Choroid plexus epithelial cell (primary cell): ENCODE measurements at regions not wholly inside any gene's neighbourhood (a gene's known extent, or its start where the extent isn't known, plus 50 kb on each side); places are given as distances from the start of the nearest gene placed in this dataset.
"Not testable (repeated sequence)": the region's sequence is repeated elsewhere in the genome, so short reads cannot be mapped to it uniquely, and the experiment has no call there.

Experiments
- DNase-seq: peaks from one replicate; pipeline ENCODE4 v3.0.0-alpha.2; 2010; ENCODE audit warnings: low read depth
- H3K4me3 ChIP-seq: 2 replicates; pipeline ENCODE4 v1.5.1; 2011; ENCODE audit warnings: low read depth, mild to moderate bottlenecking, control low read depth, low read length, moderate library complexity
- TF ChIP-seq, protein P1 (sequence below): conservative IDR thresholded peaks from 2 replicates; pipeline ENCODE4 v1.5.1; 2011; ENCODE audit warnings: low read depth, mild to moderate bottlenecking, control low read depth, inconsistent platforms, low read length, moderate library complexity

DNA sequence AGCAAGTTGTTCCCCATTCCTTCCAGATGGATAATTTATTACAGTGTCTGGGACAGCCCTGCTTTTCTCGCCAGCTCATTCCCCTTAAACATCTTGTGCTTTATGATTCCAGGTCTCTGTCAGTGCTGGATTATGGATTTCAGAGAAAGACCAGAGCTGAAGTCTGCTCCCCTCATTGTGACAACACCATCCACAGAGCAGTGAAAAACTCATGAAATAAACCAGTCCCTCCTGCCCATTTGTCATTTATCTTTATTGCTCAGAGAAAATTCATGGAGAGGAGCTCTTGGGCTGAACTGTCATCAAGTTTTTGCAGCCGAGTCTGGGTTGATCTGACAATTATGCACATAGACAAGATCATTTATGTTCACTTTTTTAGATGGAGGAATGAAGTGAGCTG lies 92.7 kb upstream of the GPR12 start:
- DNase-seq: no peak
- H3K4me3 ChIP-seq: no peak overlapping the region
- TF ChIP-seq, protein P1, sequence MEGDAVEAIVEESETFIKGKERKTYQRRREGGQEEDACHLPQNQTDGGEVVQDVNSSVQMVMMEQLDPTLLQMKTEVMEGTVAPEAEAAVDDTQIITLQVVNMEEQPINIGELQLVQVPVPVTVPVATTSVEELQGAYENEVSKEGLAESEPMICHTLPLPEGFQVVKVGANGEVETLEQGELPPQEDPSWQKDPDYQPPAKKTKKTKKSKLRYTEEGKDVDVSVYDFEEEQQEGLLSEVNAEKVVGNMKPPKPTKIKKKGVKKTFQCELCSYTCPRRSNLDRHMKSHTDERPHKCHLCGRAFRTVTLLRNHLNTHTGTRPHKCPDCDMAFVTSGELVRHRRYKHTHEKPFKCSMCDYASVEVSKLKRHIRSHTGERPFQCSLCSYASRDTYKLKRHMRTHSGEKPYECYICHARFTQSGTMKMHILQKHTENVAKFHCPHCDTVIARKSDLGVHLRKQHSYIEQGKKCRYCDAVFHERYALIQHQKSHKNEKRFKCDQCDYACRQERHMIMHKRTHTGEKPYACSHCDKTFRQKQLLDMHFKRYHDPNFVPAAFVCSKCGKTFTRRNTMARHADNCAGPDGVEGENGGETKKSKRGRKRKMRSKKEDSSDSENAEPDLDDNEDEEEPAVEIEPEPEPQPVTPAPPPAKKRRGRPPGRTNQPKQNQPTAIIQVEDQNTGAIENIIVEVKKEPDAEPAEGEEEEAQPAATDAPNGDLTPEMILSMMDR: no peak

DNA sequence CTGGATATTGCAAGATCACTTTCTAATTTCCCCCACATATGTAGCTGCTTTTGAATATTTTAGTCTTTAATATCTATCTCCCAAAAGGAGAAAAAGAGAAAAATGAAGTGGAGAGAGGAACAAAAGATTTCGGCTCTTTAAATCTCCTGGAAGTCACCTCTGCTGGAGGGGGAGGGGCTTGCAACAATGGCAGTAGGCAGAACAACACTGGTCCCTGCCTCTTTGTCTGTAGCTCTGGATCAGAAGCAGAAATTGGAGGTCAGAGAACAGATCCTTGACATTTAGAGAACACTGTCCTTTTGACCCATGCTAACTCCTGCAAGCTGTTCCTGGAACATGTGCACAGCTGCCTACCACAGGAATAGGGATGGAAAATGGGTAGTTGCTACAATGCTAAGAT lies 86.7 kb upstream of the GPR12 start:
- no peak for DNase-seq
- TF ChIP-seq, protein P1: no peak
- H3K4me3 ChIP-seq: no peak overlapping the region

DNA sequence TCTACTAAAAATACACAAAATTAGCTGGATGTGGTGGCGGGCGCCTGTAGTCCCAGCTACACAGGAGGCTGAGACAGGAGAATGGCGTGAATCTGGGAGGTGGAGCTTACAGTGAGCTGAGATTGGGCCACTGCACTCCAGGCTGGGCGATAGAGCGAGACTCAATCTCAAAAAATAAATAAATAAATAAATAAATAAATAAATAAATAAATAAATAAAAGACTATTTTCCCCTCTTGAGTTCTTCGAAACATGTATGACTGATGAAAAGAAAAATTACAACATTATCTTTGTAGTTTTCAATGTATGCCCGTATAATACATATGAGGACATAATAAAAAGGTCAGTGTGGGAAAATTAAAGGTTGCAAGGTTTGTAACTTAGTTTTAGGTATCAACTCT lies 84.5 kb upstream of the GPR12 start:
- DNase-seq: not testable (repeated sequence)

GRCh38 chr13:26839682-26840081 lies 79.1 kb upstream of the GPR12 start:
- TF ChIP-seq, protein P1: no peak
- no peak for DNase-seq
- no peak overlapping the region for H3K4me3 ChIP-seq

More for the DNA sequence above, 84.5 kb upstream of the GPR12 start:
- H3K4me3 ChIP-seq: not testable (repeated sequence)

DNA sequence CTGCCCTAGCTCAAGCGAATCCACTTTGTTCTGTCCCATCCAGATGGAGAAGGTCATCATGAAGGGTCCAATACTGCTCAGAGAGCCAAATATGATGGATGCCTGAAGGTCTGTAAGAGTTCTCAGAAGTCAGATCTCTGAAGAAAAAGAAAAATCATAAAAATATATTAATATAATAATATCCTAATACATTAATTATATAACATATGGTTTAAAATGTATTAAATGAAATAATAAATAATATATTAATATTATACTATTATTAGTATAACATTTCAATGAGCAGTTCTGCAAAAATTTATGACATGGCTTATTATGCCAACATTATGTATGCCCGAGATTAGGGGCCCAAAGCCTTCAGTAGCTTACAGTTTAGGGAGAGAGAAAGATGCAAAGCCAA lies 78.2 kb upstream of the GPR12 start:
- DNase-seq: no peak
- TF ChIP-seq, protein P1: no peak
- H3K4me3 ChIP-seq: no peak overlapping the region

DNA sequence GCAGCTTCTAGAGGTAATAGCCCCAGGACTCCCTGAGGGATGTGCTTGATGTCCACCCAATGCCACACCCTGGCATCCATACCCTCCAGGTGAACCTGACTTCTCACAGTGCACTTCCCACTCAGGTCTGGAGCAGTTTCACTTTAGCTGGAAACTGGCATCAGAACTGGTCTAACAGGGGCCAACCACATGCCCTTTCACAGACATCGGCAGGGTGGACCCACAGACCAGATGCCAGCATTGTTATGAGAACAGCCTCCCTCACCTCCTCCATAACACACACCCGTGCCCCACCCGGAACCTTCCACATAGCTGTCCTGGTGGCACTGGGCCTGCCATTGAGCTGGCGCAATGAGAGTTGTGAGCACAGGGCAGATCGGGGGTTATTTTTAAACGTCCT lies 77.4 kb upstream of the GPR12 start:
- no peak for DNase-seq
- no peak overlapping the region for H3K4me3 ChIP-seq
- TF ChIP-seq, protein P1: no peak

DNA sequence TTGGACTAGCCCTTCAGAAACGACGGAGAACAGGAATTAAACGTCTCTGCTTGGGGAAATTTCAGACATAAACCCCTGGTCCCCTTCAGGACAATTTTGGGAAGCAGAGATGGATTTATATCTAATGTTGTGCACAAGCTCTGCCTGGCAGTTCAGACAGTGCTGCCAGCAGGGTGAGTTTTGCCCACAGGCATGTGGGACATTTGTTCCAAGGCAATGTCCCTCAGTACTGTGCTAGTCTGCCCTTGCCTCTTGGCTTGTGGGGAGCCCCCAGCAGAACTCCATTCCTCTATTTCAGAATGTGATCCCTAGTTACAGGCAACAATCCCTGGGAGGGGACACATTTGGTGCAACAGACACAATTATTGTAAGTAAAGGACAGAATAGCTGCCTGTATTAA lies 76.5 kb upstream of the GPR12 start:
- no peak for DNase-seq
- TF ChIP-seq, protein P1: no peak
- H3K4me3 ChIP-seq: no peak overlapping the region

GRCh38 chr13:26836626-26837025 lies 76.0 kb upstream of the GPR12 start:
- DNase-seq: no peak
- TF ChIP-seq, protein P1: no peak
- H3K4me3 ChIP-seq: no peak overlapping the region
